Muscle of arm (tissue), 1 donor: ENCODE measurements at regions not wholly inside any gene's neighbourhood (a gene's known extent, or its start where the extent isn't known, plus 50 kb on each side); places are given as distances from the start of the nearest gene placed in this dataset.

Source experiments
- DNase-seq: peaks from one replicate; pipeline ENCODE4 v3.0.0-alpha.2; 2013

DNA sequence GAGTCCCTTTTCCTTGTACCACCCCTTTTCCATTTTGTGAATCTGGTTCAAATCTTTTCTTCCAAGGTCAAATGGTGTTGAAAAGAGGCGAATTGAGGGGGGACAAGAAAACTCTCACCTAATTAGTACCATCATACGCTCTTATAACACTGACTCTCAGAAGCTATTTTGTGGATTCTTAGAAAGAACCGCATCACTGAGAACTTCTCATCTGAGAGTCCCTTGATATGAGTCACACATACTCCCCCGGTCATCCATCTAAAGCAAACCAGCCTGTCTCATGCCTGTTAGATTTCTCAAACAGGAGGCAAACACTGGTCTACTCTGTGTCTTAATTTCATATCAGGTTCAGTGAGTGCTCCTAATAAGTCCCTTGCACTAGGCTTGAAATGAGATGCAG is 76.5 kb upstream of the SPRED1 start:
- DNase-seq: no peak

- DNase-seq: no peak
Measured at GRCh38 chr15:38176691-38177090, 75.9 kb upstream of the SPRED1 start.

DNA sequence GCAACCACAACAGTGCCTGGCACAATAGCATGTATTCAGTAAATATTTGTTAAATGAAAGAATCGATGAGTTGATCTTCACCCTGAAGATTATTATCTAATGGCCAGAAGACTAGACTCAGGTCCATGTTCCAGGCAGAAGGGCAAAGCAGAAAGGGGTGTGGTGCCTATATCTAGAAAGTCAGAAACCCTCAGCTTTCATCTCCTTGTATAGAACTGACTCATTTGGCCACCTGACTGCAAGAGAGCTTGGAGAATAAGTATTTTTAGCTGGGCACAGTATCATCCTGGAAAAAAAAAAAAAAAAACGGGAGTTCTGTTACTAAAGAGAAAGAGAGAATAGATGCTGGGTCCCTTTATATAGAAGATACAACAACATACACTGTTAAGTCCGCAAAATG is 69.7 kb upstream of the SPRED1 start:
- DNase-seq: no peak

DNA sequence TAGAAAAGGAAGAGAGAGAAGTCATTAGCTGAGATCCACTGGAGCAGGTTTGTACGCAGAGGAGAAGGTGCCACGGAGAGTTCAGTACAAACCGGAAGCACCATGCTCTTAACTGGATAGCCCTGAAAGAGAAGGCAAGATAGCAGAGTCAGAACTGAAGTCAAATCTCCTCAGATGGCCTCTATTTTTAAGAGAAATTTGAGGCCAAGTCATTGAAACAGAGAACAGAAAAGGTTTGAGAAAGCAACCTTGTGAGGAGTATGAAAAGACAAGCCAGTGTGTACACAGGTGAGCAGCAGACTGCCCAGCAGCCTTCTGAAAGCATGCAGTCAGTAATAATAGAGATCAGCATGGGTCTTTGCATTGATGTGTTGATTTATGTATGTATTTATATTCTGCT is 66.1 kb upstream of the SPRED1 start:
- no peak for DNase-seq

GRCh38 chr15:38187630-38188313 is 64.9 kb upstream of the SPRED1 start:
- no peak for DNase-seq

- no peak for DNase-seq
Measured at GRCh38 chr15:38189671-38190295, 62.9 kb upstream of the SPRED1 start.

DNA sequence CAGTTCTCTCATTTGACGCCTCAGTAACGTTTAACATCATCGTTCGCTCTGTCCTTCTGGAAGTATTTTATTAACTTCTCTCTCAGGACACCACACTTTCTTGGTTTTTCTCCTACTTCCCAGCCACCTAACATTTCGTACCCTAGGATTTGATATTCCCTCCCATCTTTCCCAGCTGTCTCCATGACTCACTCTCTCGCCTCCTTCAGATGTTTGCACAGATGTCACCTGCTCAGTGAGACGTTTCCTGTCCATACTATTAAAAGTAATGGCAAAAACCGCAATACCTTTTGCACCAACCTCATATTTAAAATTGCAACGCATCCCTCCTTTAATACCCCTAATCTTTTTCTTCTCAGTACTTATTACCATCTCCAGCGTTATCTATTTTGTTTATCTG is 62.1 kb upstream of the SPRED1 start:
- DNase-seq: no peak

DNA sequence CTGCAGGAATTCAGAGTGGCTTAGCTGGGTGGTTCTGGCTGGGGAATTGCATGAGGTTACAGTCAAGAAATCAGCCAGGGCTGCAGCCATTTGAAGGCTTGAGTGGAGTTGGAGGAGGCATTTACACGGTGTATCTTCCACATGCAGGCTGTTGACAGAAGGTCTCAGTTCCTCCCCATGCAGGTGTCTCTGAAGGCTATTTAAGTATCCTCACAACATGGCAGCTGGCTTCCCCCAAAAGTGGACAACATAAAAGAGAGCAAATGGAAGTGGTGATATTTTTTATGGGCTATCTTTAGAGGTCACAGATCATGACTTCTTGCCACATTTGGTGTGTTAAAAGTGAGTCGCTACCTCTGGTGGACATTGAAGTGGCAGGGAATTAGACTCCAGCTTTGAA is 60.1 kb upstream of the SPRED1 start:
- DNase-seq: no peak

GRCh38 chr15:38193496-38193895 is 59.1 kb upstream of the SPRED1 start:
- DNase-seq: no peak

DNA sequence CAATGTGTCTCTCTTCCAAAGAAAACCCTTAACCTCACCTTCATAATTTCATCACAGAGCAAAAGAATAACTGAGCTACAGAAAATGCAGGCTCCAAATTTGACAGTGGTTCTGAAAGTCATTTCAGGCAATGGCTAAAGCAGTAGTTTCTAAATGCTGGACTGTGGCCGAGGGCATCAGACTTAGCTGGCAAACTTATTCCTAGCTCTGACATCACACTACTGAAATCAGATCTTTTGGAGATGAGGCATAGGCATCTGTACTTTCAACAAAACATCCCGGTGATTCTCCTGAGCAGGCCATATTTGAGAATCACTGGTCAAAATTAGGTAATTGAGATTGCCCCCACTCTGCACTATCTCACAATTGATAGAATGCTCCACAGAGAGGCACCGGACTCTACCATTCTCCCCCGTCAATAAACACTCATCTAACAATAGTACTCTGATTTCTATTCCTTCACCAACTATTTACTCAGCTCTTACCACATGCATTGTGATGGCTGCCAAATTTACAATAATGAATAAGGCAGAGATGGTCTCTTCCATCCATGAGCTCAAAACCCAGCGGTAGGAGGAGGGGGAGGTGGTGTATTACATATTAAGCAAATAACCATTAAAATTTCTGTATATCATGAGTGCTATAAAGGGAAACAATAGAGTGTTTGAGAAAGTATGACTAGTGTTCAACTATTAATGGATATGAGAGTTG is 57.3 kb upstream of the SPRED1 start:
- DNase-seq: no peak

DNA sequence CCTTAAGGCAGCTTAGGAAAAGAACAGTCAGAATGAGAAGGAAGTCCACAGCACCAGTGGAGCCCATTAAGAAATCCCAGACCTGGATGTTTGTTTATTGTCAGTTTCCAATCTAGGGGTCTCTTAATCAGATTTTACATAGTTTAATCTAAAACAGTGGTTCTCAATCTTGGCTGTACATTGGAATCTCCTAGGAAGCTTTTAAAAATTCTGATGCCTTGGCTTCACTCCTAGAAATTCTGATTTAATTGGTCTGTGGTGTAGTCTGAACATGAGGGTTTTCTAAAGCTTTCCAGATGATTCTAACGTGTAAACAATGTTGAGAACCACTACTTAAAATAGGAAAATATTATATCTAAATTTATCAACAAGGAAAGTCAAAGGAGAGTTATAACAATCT is 56.6 kb upstream of the SPRED1 start:
- DNase-seq: peak; percentile 35

DNA sequence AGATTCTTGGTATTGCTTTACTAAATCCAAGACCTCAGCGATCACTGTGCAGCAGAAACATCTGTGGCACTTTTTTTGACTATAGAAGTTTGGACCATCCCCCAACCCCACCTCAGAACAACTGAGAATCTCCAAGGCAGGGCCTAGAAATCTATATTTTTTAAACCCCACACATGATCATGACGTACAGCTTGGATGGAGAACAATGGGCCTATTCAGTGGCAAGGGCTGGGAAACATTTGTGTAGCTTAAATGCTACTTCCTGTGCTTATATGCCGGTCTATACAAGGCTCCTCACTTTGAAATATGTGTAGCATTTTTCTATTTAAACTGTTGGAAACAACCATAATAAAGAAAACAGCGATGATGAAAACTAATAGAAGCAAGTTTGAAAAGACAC is 55.1 kb upstream of the SPRED1 start:
- no peak for DNase-seq

DNA sequence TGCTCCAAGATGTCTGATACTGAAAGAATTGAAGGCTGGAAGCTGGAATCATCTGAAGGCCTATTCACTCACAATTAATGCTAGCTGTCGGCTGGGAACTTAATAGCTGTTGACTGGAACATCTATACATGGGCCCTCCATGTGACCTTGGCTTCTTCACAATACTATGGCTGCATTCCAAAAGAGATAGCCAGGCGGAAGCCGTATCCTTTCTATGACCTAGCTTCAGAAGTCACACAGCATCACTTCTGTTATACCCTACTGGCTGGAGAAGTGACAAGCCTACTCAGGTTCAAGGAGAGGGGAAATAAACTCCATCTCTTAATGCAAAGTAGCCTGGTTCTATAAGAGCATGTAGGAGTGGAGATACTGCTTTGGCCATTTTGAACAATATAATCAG is 50.9 kb upstream of the SPRED1 start:
- no peak for DNase-seq

DNA sequence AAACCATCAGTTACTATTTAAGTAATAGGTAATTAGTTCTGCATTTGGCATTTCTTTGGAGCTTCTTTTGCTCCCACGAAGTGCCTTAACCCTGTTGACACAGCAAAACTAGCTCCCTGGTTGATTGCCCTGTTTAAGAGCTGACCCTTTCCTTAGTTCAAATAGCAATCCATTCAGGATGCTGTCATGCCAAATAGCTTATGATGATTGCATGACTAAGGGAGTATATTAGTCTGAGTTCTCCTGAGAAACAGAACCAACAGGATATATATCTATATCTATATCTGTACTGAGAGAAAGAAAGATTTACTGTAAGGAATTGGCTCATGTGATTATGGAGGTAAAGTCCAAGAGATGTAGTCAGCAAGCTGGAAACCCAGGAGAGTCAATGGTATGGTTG is 50.3 kb upstream of the SPRED1 start:
- DNase-seq: no peak
